ENCODE measurements at regions not wholly inside any gene's neighbourhood (a gene's known extent, or its start where the extent isn't known, plus 50 kb on each side); places are given as distances from the start of the nearest gene placed in this dataset.
"Not testable (repeated sequence)": the region's sequence is repeated elsewhere in the genome, so short reads cannot be mapped to it uniquely, and the experiment has no call there.

DNA sequence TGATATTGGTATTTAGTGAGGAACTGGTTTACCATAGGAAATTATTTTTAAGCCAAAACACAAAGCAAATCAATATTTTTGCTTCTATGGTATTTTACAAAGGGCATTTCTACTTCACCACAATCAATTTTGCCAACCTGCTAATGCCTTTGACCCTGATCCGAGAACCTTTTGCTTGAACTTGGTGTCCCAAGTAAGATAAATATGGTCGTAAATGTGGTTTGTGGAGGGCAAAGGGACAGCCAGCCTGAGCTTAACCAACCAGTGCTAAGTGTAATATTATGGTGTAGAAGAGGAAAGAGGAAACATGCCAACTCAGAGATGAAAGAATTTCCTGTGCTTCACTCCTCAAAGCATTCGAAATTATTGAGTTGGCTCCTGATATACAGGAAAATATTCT is 148.4 kb downstream of the C3orf38 start:
- no peak for DNase-seq

DNA sequence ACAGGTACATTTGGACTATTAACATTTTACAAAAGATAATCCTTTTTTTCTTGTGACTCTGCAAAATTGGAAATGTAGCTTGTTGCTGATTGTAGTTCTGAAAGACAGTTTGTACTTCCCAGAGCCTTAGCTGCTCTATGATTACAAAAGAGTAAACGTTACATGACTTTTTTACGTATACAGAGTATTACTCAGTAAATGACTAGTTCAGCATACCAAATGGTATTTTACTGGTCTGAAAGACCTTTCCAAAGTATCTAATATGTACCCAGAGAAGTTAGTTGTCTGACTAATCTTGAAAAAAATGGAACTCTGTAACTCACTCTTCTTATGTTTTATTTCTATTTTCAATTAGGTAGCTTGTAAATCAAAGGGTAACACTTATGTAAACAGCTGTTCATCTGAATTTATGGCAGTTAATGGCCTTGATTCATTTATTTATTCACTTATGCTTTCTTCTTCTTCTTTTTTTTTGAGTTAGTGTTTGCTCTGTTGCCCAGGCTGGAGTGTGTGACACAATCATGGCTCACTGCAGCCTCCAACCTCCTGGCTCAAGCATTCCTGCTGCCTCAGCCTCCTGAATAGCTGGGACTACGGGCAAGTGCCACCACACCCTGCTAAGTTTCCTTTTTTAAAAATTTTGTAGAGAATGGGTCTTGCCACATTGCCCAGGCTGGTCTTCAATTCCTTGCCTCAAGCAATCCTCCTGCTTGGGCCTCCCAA is 151.7 kb downstream of the C3orf38 start:
- no peak for DNase-seq

DNA sequence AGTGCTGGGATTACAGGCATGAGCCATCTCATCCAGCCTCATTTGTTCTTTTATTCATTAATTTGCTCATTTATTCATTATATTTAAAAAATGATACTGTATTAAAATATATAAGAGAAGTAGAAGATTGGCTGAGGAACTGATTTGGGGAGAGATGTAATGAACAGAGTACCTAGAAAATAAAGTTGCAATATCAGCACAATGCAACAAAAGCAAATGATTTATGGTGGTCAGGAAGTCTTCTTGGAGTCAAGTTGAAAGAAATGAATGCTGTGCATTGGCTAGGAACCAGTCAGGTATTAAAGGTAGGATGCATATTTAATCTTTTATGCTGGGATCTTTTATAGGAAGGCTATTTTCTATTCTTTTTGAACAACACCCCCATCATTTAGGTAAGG is 152.2 kb downstream of the C3orf38 start:
- no peak for DNase-seq

DNA sequence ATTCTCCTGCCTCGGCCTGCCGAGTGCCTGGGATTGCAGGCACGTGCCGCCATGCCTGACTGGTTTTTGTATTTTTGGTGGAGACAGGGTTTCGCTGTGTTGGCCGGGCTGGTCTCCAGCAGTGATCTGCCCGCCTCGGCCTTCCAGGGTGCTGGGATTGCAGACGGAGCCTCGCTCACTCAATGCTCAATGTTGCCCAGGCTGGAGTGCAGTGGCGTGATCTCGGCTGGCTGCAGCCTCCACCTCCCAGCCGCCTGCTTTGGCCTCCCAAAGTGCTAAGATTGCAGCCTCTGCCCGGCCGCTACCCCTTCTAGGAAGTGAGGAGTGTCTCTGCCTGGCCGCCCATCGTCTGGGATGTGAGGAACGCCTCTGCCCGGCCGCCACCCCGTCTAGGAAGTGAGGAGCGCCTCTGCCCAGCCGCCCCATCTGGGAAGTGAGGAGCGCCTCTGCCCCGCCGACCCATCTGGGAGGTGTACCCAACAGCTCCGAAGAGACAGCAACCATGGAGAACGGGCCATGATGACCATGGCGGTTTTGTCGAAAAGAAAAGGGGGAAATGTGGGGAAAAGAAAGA is 153.7 kb downstream of the C3orf38 start:
- not testable (repeated sequence) for DNase-seq

DNA sequence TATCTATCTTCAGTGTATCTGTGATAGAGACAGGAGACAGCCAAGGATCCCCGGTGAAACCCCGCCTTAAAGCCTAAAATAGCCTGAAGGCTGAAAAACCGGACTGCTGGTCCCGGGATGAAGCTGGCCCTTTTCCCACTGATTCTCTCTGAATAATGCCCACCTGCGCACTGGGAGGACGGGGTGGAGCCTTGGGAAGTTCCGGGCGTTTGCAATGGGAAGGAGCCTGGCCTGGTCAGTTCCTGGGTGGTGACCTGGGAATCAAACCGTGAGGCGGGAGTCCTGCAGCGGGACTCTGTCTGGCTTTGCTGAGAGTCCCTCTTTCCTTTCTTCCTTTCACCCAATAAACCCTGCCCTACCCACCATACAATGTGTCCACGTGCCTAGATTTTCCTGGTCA is 157.9 kb downstream of the C3orf38 start:
- no peak for DNase-seq

DNA sequence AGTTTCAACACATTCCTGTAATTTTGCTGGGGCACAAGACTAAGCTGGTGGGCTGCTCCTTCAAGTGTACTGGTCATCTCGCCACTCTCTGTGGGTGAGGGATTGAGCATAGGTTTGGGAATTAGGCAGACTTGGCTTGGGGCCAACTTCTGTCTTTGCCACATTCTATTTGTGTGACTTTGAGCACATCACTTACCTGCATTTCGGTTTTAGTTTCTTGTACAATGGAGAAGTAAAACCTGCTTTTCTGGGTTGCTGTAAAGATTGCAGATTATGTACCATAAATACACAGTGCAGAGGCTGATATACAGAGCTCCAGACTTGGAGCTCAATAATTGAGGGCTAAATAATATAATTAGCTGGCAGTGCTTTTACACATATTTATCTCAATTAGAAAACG is 162.1 kb downstream of the C3orf38 start:
- DNase-seq, result no peak

DNA sequence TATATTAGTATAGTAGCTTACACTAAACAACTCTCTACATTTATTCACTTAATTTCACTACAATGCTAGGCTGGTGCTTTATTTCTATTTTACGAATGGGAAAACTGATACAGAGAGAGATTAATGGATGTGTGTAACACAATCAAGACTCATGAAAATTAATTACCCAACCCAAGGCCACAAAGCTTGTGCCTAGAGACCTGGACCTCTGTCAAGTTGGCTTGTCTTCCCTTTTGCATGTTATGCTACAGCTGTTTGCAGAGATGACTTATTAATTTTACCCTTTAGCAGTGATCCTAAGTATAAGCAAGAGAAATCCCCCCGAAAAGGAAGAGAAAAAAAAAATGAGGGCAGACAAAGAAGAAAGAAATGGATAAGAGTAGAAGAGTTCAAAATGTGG is 162.5 kb downstream of the C3orf38 start:
- DNase-seq, result no peak

DNA sequence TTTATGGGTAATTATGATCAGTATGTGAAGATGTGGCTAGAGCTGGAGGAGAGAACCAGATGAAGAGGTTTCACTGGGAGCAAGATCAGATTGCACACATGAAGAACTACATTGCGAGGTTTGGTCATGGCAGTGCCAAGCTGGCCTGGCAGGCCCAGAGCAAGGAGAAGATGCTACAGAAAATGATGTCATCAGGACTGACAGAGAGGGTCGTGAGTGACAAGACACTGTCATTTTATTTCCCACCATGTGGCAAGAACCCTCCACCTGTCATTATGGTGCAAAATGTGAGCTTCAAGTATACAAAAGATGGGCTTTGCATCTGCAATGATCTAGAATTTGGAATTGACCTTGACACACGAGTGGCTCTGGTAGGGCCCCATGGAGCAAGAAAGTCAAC is 168.3 kb downstream of the C3orf38 start:
- DNase-seq, result no peak

DNA sequence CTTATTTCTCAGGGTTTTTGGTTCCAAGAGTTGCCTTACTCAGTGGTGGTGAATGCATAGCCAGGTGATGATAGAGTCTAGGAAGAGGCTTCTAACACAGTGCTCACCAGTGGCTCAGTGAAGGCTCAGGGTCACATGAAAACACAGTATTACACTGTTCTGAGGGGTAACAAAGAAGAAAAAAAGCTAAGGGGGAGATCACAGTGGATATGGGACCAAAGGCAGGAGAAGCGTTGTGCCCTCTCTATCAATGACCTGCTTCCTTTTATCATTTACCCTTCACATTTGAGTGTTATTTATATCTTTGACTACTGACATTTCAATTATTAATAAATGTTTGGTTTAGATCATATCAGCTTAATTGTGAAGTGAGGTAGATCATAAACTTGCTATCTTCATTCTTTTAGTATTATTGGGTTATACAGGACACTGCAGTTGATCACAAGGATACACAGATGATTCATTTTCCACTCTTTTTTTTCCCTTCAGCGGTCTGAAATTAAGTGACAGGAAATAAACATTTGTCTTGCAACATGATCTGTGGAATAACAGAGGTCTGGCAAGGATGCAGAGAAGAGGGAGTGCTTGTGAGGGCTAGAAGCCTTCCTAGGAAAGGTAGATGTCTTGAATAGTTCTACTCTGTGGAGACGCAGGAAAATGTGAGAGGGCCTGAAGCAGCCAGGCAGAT is 171.7 kb downstream of the C3orf38 start:
- DNase-seq, result no peak

DNA sequence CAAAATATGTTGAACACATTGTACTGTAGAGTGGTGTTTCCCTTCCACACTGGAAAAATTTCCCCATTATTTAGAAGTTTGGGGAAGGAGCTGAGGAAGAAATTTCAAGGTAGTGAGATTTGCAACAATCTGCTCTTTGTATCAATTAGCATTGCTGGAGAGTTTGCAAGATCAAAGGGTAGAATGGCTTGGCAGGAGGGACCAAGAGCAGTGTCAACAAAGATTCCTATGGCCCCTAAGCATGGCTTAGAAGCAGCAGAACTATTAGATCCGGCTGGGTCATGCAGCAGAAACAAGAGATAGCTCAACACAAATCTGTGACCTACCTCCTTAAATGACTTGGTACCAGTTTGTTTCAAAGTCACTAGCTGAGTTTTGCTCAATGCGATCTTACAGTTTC is 175.0 kb downstream of the C3orf38 start:
- DNase-seq, result no peak

DNA sequence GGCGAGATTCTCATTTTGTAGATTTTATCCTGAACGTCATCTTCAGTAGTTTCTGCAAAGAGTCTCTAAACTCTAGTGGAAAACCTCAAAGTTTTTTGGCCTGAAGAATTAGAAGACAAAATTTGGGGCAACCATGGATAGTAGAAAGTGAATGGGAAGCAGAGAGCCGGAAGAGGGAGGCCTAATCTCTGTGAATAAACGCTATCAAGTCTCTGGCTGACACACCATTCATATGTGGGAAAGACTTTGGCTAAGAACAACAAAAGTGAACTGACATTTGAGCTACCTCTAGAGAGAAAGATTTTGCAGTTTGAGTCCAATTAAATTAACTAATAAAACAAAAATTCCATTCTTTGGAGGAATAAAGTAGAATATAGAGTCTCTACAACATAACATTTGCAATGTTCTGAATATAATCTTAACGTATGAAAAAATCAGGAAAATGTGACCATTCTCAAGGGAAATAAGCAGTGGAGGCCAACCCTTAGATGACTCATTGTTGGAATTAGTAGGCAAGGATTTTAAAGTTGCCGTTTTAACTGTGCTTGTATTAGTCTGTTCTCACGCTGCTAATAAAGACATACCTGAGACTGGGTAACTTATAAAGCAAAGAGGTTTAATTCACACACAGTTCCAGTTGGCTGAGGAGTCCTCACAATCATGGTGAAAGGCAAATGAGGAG is 184.6 kb downstream of the C3orf38 start:
- no peak for DNase-seq

DNA sequence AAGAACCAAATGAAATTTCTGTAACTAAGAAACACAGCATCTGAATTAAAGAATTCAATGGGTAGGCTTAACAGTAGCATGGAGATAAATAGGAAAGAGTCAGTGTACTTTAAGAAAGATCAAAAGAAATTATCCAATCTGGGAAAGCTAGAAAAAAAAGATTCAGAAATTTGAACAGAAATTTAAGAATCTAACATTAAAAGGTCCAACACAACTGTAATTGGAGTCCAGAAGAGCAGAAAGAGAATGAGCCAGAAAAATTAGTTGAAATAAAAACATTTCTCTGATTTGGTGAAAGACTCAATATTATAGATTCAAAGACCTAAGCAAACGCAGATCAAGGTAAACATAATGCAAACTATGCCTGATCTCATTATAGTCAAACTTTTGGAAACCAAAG is 187.1 kb downstream of the C3orf38 start:
- DNase-seq, result no peak

DNA sequence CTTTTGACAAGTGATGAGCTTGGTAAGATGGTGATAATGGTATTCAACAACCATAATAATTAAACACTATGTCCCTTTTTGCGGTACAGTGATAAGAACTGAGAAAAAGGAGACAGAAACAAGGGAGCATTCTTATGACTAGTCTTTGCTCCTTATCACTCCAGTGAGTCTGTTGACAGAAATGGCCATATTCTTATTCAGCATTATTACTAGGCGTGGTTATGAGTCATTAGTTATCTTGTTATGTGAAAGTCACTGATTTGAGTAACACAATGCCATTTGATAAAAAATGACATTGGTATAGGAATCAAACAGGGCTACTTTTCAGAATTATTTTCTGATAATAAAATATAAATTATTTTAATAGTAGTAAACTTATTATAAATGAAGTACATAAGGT is 193.5 kb downstream of the C3orf38 start:
- DNase-seq, result no peak

DNA sequence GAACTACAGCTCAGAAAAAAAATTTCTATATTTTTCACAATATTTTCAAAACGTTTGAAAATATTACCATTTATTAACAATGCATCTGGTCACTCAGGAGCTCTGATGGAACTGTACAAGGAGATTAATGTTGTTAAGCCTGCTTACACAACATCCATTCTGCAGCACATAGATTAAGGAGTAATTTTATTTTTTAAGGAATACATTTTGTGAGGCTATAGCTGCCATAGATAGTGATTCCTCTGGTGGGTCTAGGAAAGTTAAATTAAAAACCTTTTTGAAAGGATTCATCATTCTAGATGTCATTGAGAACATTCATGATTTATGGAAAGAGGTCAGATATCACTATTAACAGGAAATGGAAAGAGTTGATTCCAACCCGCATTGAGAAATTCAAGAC is 196.9 kb downstream of the C3orf38 start:
- DNase-seq, result no peak

DNA sequence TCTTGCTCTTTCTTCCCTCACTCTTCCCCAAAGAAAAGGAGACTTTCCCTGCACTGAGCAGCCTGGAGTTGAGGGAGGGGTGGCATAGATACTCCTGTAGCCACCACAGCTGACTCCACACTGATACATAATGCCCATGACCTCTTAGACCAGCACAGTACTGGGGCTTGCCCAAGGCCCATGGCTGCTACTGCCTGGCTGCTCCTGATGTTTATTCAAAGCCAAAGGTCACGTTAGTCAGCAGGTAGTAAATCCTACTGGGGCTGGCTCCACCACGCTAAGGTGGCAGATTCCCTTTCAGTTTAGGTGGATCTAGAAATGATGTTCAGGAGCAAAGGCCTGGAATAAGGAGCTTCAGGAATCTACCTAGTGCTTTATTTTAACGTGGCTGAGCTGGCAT is 212.7 kb downstream of the C3orf38 start:
- no peak for DNase-seq

DNA sequence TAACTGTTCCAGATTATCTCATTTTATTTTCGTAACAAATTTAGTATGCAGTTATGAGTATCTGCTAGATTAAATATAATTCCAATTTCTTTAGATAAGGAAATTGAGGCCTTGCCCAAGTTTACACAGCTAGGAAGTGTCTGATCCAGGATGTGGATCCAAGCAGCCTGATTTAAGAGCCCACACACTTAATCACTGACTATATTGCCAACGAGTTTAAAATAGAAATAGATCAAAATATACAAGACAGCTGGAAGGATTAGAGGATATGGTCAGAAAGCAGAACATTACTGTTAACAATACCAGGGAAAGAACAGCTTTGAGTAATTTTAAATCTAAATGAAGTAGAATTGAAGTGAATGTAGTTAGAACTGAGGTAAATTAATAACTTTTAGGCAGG is 215.2 kb downstream of the C3orf38 start:
- no peak for DNase-seq

DNA sequence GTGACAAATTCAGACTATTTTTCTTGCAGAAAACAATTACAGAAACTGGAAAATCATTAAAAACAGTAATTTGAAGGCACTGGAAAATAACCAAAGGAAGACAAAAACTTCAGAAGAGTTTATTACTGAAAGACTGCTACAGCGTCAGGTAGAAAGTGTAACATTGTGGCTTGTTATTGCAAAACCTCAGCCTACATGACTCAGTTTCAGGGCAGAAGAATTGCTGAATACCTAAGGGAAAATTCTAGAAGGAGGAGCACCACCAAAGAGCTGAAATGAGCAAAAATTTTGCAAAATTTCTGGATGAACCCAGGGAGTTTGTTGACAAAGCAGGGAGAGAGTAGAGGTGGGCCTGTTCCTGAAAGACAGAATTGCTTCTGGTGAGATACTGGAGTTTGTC is 219.6 kb downstream of the C3orf38 start:
- DNase-seq, result no peak

DNA sequence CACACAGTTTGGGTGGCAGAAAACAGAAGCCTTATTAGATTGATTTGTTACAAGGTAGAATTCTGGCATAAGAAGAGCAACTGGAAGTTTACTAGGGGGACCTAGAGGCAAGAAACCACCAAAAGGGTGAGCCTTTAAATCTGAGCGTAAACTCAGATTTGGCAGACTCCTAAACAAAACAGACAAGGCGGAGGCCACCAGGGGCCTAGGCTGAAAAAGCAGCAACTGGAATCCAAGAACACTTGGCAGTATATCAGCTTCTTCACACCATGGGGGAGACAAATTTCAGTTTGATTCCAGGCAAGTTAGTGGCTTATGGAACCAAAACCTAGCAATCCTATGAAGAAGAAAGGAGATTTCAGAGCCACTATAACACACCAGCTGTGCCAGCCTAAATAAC is 220.0 kb downstream of the C3orf38 start:
- DNase-seq, result no peak

DNA sequence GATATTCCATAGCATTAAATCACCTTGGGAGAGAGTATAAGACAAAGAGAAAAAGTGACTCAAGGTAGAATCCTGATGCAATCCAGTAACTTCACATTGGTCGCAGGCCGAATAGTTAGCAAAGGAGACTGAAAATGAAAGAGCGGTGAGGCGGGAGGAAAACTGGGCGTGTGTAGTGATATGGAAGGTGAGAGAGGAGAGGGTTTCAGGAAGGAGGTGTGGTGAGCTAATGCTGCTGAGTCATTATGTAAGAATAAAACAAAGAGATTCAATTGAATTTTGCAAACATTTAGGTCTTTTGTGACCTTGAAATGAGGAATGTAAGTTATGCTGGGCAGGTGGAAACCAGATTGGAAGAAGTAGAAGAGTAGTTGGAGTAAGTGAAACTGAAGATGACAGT is 235.3 kb downstream of the C3orf38 start:
- no peak for DNase-seq

DNA sequence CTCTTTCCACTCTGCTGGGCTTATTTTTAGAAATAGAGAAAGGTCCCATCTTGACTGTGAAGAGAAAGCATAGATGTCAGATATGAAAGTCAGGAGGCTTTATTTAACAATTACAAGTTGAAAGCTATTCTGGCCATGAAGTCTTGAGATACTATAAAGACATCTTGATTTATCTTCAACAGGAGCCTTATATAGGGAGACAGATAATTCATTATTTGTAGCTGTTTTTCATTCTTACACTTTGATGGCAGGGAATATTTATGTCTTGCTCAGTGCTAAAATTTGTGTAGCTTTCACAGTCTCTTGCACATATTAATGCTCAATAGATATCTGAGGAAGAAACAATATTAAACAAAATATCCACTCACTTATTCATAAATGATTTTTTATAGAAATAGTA is 248.8 kb downstream of the C3orf38 start:
- no peak for DNase-seq

DNA sequence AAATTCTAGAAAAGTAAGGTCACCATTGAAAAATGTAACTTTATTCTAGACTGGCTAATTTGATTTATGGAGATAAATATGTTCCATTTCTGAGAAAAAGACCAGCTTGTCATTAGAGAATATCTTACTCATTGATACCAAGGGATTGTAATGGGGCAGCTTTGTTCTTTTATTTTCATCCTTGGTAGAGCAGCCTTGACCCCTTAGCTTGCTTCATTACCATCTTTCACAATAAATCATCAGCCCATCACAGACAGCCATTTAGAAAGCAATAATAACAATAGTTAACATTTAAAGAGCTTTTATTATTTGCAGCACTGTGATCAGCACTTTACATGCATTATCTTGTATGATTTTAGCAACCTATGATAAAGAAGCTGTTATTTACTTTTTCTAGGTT is 253.6 kb downstream of the C3orf38 start:
- no peak for DNase-seq

DNA sequence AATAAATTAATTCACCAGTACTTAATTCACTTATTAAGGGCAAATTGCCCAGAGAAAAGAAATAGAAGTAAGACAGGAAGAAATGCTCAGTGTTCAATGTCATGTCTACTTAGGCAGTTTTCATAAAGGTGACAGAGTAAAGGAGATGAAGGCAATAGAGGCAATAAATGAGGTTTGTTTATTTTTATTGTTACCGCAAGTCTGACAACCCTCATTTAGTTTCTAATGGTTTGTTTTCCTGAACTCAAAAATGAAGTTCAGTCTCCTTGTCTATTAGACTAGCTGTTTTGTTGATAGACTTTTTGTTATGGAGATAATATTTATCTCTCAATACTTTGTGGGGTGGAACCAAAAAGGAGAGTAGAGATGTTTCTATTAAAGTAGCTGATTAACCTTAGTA is 258.3 kb downstream of the C3orf38 start:
- no peak for DNase-seq

DNA sequence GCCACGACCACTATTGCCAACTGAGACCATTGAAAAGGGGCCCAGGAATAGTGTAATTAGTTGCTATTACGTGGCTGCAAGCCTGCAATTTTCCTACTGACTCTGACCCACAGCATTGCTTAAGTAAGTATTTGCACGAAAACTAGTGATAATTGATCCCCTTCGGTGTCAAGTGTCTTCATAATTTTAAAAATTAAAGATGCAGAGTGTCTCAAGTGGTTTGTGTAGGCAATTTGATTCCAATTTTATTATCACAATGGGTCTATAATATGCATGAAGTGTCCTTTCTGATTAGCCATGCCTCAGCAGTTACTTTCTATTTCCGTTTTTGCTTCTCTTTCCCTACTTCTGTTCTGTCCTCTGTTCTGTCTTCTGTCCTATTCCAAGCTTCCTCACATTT is 259.2 kb downstream of the C3orf38 start:
- no peak for DNase-seq

DNA sequence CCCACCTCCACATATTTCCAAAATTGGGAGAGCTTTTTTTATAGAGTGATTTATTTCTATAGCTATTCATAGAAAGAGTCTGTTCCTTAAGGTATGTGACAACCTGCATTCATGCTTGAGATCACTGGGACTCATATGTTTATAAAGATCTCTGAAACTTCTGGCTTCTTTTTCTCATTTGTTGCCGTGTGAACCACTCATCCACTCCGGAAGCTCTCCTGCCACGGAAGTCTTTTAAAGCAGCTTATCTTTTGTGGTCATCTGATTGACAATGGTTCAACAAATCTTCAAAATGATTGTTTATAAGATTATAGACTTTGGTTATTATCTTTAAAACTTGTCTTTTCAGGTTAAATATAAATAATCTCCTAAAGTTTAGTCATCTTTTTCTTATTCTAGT is 260.5 kb downstream of the C3orf38 start:
- no peak for DNase-seq
